ENCODE measurements at regions not wholly inside any gene's neighbourhood (a gene's known extent, or its start where the extent isn't known, plus 50 kb on each side); places are given as distances from the start of the nearest gene placed in this dataset.

- TF ChIP-seq CTCF (IDR thresholded peaks at IDR 0.05) = no peak
- TF ChIP-seq POLR2A (IDR thresholded peaks at IDR 0.05) = no peak
Observed at GRCh38 chr9:13027879-13028278, 251.6 kb downstream of the MPDZ start.

All from uterus (tissue), 2 donors.